HG03060 (cell line): ENCODE measurements at regions not wholly inside any gene's neighbourhood (a gene's known extent, or its start where the extent isn't known, plus 50 kb on each side); places are given as distances from the start of the nearest gene placed in this dataset.
"Not testable (repeated sequence)": the region's sequence is repeated elsewhere in the genome, so short reads cannot be mapped to it uniquely, and the experiment has no call there.

ENCODE experiments used
- ATAC-seq: cut with Tn5 transposase; IDR thresholded peaks from one replicate; pipeline ENCODE4 v1.9.1; 2021; ENCODE audit warnings: low read depth, moderate number of reproducible peaks; ENCODE audit not compliant: unreplicated experiment

- ATAC-seq, result no peak
Observed at GRCh38 chr13:74755065-74755464, 620.9 kb upstream of the KLF12 start.

DNA sequence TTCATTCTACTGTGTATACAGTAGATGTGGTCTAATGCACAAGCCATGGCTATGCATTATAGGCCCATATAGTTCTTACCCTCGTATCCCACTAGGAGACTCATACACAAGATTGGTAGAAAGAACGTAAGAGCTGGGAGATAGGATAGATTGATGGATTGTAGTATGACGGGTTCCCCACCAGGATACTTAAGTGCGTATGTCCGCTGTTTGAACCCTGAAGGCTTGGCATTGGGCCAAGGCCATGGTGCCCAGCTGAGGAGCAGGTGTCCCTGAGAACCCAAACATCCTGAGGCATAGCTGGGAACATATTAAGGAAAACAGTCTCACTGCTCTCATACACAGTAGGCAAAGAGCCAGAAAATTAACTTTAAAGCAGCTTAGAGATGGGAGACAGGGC lies 617.5 kb upstream of the KLF12 start:
- no peak for ATAC-seq

GRCh38 chr13:74747186-74747955 lies 613.2 kb upstream of the KLF12 start:
- no peak for ATAC-seq

DNA sequence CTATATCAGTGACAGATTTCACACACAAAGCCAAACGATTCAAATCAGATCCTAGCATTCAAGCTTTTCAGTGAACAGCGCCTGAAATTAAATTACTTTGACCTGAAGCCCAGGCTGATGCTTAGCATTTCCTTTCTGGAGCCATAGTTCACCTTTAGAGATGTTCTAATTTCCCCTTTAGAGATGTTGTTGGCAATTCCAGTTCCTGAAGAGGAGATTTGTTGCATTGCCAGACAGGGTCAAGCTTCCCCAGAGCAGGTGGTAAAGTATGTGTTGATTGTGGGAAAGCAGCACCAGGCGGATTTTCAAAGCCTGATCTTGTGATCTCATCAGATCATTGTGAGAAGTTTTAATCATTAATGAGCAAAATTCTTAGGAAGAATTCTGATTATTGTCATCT lies 609.8 kb upstream of the KLF12 start:
- ATAC-seq, result no peak

GRCh38 chr13:74741732-74742131 lies 607.5 kb upstream of the KLF12 start:
- ATAC-seq, result no peak

DNA sequence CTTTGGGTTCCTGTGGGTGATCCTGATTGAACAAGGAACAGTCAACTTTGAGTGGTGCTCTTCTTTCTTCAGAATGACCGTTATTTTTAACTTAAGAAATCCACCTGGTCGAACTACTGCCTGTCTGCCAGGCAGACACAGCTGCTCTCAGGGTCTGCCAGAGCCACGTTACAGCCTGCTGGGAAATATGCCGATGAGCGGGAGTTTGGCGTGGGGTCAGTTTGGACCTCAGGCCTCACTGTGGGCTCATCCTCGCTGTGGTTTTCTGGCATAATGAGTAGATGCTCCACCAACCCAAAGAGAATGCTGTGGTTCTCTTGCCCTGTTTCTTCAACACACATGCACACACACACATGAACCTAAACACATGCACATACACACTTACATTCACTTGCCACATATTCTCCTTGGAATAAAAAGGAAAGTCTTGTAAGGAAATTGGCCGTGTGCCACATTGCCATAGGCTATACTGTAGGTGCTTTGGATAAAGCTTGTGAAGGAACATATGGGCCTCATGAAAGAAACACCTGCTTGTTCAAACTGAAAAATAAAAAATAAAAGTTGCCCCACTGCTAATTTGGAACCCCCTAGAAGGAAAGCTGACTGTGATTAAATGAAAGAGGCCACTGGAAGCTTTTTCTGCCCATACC lies 598.7 kb upstream of the KLF12 start:
- ATAC-seq, result no peak

DNA sequence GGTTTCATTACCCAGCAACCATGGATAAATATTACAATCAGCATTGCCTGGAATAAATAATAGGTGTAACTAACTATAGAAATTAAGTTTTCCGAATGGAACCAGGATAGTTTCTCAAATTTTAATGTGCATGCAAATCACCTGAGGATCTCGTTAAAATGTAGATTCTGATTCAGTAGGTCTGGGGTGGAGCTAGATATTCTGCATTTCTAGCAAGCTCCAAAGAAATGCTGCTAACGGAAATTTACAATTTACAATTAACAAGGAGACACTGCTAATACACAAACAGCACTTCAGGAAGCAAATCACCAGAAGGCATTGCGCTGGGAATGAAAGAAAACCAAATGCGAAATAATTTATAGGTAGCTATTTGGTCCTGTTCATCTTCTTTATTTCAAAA lies 597.5 kb upstream of the KLF12 start:
- ATAC-seq, result no peak

GRCh38 chr13:74730556-74731331 lies 596.5 kb upstream of the KLF12 start:
- ATAC-seq, result no peak

DNA sequence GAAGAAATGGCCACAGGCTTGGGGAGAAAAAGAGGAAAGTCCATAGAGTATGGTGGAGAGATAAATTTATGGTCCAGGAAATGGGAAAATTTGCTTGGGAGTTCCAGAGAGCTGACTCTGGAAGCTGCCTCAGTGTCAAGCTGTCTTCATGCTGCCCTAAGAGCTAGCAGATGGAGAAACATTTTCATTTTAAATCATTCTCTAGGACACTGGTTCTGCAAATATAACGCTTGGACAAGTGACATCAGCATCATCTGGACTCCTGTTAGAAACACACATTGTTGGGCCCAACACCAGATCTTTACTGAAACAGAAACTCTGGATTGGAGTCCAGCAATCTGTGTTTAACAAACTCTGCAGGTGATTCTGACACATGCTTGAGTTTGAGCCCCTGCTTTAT lies 592.0 kb upstream of the KLF12 start:
- ATAC-seq, result no peak

GRCh38 chr13:74718232-74718842 lies 584.1 kb upstream of the KLF12 start:
- ATAC-seq, result not testable (repeated sequence)

DNA sequence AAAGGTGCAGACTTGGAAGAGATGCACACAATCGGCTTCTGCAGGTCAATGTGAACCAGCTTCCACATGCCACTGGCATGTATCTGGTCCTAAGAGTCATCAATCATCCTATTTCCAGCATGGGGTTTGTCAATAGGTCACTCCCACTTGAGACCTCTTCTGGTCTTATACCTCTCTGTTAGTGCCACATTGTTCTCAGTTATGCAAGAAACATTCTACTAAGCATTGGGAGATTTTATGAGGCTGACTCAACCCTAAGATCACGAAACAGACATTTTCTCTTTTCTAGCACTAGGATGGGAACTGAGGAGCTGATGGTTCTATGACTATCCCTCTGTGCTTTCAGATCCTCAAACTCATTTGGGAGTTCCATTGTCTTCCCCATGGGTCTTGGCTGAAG lies 581.5 kb upstream of the KLF12 start:
- ATAC-seq, result no peak

DNA sequence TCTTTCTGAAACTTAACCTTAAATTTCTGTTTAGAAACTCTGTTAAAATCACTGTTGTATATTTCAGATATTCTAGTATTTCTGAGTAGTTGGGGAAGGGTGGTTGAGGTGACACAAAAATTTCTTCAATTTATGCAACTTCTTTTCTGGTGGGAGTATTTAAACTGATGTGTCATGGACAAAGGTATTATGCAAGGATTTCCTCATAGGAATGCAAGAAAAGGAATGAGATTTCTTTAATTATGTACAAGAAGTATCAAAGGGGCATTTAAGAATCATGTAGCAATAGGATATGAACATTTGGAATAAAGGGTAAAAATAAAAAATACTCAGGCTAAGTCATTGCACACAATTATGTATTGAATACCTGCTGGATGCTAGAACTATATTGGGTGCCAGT lies 575.8 kb upstream of the KLF12 start:
- no peak for ATAC-seq

- no peak for ATAC-seq
Observed at GRCh38 chr13:74709226-74709625, 575.0 kb upstream of the KLF12 start.

- ATAC-seq, result no peak
Observed at GRCh38 chr13:74708629-74709028, 574.4 kb upstream of the KLF12 start.

DNA sequence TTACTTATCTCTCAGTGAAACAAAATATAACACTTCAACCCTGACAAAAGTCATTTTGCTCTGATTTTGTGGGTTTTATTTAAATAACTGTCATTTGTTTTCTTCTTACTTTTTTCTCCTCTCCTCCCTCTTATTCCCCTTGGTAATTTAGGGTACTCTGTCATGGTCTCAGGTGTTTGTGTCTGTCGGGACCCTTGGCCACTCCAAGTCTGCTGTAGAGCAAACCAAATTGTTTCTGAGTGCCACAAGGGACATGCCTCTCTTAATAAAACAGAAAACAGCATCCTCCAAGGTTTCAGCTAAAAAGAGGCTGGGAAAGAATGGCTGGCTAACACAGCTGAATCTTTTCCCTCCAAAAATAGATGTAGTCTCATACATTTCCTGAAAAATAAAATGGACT lies 573.1 kb upstream of the KLF12 start:
- ATAC-seq, result no peak

DNA sequence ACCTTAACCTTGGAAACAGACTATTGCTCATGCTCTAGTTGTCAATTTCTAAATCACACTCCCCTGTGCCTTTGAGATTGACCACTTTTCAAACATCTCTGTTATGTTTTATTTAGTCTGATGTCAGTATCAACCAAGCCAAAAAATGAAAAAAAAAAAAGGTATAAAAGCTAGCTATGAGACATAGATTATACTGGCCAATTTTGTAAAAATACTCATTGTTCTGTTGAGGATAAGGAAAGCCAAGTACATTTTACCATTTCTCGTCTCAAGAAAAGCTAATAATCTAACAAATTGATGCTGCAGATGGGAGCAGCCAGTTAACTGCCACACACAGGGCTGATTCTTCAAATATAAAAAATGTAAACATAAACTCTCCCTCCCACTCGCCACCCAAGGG lies 572.6 kb upstream of the KLF12 start:
- ATAC-seq, result no peak

DNA sequence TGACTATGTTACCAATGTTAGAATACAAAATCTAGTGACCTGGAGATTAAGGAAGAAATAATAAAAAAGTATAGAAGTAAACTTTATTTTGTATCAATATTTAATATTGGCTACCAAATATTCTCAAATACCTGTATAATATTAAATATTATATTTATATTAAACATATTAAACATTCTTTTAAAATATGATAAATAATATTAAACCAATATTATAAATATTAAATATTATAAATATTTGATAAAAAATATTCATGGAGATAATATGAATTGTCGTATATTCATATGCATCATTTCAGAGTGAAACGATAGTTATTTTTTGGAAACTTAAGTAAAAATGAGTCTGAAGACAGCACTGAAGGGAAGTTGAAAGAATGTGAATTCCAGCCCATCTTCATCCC lies 571.2 kb upstream of the KLF12 start:
- no peak for ATAC-seq

- ATAC-seq, result no peak
Observed at GRCh38 chr13:74703855-74704387, 569.7 kb upstream of the KLF12 start.

DNA sequence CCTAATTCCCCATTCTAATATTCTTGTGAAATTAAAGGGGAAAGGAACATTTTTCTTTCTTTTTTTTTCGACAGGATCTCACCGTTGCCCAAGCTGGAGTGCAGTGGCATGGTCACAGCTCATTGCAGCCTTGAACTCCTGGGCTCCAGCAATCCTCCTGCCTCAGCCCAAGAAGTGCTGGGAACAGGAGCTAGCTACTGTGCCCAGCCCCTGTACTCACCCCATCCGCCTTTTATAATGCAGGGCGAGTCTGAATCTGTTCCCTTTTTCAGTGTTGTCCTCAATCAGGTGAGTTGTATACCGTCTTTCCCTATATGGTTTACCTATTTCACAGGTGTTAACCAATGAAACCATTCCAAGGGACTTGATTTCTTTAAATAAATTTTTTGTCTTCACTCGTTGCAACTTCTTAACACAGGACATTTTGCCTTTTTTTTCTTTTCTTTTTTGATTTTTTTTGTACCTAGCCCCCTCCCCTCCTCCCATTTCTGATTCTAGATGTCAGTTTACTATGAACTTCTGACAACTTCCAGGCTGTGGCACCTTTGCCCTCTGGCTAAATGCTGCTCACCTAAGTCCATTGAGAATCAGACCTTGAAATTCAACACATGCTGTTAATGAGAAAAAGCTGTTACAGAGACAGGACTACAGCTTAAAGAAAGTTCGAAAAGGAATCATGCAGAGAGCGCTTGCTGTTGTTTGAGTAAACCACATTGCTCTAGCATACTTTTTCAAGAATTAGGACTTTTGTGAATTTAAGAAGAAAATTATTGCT lies 562.1 kb upstream of the KLF12 start:
- no peak for ATAC-seq
